CD4-positive, alpha-beta T cell treated with Interferon gamma for 1 hour (primary cell): ENCODE measurements at regions not wholly inside any gene's neighbourhood (a gene's known extent, or its start where the extent isn't known, plus 50 kb on each side); places are given as distances from the start of the nearest gene placed in this dataset.
"Not testable (repeated sequence)": the region's sequence is repeated elsewhere in the genome, so short reads cannot be mapped to it uniquely, and the experiment has no call there.

Experiments
- DNase-seq: peaks from one replicate; pipeline ENCODE4 v3.0.0-alpha.2; 2020

DNA sequence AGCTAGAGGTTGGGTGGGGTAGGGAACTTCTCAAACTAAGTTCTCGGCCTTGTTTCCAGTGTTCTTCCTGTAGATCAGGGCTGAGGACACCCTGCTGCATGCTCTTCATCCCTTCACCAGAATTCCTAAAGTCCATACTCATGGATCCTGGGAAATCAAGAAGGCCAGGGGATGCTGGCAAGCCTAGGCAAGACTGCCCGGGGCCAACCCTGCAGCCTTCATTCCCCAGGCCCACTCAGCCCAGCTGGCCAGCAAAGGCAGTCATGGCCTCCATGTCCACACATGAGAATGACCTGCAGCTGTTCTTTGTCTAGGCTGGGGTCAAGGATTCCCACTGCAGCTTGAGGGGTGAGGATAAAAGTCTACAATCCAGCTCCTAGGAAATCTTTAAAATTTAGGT is 109.3 kb upstream of the ETV6 start:
- no peak for DNase-seq

DNA sequence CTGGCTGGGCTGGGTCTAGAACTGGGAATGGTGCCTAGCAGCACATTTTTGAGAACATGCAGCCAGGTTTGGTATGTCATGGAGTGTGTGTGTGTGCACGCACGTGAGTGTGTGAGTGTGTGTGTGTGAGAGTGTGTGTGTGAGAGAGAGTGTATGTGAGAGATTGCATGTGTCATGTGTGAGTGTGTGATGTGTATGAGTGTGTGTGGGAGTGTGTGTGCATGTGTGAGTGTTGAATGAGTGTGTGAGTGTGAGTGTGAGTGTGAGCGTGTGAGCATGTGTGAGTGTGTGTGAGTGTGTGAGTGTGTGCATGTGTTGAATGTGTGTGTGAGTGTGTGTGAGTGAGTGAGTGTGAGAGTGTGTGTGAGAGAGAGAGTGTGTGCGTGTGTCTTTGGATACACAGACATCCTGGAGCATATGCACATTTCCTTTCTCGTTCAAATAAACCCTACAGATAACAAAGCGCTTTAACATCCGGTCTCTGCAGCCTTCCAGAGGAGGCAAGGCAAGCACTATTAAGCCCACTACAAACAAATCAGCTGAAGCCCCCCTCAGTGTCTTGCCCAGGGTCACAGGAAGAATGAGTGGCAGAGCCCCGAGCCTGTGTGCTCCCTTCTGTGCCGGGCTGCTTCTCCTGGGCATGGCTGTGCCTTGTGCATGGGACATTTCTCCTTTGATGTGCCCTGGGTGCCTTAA is 108.7 kb upstream of the ETV6 start:
- DNase-seq, result no peak

DNA sequence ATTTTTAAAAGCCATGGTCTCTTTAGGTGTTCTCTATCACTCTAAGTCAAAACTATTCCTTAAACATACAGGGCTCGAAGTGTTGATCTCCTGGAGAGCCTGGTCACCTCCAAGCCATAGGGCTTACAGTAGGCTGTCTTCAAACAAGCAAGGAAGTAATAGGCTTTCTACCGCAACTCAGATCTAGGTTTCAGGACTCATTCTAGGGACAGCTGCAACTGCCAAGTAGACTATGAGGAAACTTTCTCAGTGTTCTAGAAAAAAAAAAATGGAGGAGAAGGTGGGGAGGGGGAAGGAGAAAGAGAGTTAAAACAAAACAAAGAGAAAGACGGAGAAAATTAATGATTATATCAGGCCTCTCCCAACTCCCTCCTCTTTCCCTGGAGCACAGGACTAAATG is 106.9 kb upstream of the ETV6 start:
- no peak for DNase-seq

DNA sequence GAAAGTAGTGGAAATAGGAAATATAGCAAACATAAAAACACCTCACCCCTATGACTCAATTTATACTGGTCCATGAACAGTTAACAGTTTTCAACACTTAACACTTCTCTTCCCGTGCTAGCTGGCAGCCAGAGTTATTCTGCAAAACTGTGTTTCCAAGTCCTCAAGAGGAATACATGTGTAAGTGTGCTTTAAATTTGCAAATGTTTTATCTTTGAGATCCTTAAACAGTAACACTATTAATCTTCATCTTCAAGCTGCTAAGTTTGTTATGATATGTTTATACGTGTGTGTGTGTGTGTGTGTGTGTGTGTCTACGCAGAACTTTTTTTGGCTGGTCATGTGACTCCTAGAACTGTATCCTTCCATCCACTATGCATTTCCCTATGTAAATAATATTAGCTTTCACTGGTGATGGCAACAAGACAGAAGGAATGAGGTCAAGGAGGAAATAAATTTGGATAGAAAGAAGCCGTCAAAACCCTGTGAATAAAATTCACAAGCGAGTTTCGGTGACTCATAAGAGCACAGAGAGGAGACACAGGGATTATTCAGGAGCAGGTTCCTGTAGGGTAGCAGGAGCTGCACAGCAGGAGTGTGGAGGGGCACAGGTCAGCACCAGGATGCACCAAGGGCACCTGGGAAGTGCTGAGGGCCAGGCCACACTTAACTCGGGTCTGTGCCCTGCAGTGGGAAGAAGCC is 105.9 kb upstream of the ETV6 start:
- no peak for DNase-seq

DNA sequence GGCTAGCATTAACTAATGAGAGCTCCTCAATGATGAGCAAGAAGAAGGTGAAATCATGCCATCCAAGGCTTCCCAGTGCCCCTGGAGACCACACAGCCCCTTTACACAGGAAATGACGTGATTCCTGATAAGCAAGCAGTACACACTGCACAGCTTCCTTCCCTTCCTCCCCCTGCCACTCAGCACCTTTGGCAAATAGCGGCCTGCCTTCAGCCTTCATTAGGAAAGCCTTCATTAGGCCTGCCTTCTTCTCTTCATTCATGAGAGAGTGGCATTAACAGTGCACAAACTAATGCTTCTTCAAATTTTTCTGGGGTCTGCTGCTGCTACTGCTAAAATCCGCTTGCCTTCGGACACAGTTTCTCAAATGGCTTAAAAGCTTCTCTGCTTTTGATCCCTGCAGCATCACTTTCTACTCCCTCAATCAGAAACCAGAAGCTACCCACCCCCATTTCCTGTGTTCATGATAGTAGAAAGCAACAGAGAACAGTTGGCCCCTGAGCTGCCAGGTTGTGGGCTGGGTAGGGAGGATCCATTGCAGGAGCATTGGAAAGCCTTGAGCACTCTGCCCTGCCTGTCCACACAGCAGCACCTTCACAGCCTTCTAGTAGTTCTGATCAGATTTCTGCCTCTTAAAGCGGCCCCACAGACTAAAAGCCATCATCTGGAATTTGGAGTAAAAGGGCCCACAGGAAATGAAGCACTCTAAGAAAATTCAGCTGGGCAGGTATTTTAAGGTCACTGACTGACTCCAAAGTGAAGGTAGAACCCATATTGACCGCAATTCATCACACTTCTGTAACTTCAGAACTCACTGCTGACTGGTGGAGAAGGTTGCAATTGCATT is 103.8 kb upstream of the ETV6 start:
- DNase-seq, result peak; percentile 54

DNA sequence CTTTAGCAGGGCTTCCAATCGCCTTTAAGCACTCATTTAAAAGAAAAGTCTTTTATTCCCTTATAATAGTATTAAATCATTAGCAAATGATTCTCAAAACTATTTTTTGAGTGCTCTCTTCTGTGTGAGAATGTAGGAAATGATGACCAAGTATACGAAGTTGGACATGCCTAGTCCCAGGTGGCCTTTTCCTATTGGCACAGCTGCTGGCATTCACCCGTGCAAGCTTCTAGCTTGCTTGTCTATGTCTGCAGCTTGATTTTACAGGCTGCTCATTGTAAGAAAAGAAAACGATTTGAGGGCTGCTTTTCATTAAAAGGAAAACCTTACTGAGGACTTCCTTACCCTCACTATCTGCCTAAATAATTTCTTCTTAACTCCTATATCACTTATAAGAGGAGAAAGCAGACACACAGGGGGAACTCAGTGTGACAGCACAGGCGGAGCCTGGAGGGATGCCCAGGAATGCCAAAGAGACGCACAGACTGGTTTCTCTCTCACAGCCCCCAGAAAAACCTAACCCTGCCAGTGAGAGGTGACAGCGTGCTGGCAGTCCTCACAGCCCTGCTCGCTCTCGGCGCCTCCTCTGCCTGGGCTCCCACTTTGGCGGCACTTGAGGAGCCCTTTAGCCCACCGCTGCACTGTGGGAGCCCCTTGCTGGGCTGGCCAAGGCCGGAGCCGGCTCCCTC is 102.7 kb upstream of the ETV6 start:
- not testable (repeated sequence) for DNase-seq

DNA sequence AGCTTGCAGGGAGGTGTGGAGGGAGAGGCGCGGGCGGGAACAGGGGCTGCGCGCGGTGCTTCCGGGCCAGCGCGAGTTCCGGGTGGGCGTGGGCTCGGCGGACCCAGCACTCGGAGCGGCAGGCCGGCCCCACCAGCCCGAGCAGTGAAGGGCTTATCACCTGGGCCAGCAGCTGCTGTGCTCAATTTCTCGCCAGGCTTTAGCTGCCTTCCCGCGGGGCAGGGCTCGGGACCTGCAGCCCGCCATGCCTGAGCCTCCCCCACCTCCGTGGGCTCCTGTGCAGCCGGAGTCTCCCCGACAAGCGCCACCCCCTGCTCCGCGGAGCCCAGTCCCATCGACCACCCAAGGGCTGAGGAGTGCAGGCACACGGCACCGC is 102.2 kb upstream of the ETV6 start:
- DNase-seq, result not testable (repeated sequence)

DNA sequence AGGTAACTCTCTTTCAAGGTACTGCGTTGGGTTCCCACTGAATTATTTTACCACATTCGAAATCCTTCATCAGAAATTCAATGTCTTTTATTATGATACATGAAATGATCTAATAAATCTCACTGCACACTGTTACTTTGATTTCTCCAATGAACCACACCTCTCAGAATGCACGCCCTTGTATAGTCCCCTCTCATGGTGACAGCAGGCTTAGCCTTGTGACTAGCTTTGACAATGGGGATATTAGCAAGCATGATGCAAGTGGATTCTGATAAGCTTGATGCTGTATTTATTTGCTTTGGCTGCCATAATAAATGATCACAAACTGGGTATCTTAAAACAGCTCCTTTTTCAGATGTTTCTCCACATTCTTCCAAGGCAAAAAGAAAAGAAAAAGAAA is 100.4 kb upstream of the ETV6 start:
- DNase-seq, result no peak

DNA sequence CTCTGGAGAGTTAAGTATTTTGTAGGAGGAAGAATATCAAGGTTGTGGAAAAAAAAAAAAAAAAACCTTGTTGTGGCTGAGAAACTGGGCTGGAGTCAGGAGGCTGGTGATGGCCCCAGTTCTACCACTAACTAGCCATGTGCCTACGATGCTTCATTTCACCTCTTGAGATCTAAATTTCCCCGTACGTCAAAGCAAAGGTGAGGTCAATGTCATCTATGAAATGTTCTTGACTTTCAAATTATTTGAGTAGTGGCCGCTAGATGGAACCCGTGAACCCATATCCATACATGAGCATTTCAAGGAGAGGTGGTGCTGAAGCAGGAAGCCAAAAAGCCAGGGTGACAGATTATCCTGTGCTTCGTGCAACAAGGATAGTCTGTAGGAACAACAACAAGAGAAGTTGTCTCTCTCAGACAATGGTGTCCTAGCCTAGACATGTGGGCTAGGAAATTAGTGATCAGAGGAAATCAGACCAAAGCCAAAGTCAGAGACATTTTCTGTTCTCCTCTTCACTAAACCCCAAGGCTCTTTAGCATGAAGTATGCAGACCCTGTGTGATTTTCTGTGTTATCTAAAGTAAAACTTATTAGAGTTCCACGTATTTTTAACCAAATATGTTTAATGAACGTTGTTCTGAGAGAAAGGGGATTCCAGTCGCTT is 95.5 kb upstream of the ETV6 start:
- DNase-seq, result peak; percentile 19

DNA sequence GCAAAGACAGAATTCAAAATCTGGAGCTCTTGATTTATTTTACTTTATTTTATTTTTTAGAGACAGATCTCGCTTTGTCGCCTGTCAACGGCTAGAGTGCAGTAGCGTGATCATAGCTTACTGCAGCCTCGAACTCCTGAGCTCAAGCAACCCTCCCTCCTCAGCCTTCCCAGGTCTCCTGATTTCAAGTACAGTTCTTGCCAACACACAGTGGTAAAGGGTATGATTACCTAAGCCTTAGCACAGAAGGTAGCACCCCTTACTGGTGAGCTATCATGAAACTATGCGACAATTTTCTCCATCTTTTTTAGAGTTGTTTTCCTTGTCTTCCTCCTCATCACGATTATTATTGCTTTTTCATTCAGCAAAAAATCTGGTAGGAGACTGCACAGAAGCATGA is 94.3 kb upstream of the ETV6 start:
- no peak for DNase-seq

DNA sequence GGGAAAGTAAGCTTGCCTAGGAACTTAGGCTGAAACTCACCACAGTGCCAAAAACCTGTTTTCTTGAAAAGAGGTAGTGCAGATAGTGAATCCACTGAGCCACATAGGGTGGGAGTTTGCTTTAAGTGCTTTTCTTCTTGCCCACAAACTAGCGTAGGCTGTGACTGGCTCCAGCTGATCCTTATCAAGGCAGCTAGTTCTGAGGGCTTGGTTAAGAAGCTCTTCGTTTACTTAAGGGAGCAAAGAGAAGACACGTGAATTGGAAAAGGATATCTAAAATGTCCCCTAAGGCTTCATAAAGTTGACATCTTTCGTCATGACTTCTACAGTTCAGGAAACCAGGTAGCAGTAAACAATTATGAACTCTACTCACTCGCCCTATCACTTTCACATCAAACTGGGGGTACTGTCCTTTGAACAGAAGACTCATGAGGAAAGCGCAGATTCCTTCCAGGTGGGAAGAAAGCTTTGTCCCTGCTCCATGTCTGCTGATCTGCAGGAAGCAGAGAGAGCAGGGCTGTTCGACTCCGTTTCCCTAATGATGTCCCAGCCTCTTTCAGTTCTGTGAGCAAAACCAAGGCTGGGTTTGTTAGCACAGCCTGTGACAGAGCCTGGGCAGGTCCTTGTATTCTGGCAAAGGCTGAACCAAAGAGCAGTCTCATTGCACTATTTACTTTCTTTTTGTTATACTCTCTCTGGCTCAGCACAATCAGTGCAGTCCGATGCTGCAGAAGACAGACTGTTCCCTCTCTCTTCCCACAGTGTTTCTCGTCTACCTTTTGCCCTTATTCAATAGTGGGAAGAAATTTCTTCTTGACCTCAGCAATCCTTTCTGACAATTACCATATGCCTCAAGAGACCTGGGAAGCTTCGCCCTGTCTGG is 93.5 kb upstream of the ETV6 start:
- peak; percentile 8 for DNase-seq

DNA sequence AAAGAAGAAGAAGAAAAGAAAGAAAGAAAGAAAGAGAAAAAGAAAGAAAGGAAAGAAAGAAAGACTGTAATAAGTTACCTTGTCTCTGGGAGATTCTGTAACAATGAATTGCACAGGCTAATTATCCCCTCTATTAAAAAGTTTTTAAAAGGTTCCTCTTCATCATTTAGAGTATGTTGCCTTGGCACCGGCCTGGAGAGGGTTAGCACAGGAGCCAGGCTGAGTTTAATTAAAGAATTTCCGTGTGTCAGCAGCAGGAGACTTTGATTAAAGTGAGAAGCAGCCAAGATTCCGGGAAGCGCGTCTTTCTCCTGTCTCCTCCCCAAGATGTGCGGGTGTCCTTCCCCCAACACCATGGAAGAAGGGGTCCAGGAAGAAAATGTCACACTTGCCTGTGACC is 92.8 kb upstream of the ETV6 start:
- no peak for DNase-seq

DNA sequence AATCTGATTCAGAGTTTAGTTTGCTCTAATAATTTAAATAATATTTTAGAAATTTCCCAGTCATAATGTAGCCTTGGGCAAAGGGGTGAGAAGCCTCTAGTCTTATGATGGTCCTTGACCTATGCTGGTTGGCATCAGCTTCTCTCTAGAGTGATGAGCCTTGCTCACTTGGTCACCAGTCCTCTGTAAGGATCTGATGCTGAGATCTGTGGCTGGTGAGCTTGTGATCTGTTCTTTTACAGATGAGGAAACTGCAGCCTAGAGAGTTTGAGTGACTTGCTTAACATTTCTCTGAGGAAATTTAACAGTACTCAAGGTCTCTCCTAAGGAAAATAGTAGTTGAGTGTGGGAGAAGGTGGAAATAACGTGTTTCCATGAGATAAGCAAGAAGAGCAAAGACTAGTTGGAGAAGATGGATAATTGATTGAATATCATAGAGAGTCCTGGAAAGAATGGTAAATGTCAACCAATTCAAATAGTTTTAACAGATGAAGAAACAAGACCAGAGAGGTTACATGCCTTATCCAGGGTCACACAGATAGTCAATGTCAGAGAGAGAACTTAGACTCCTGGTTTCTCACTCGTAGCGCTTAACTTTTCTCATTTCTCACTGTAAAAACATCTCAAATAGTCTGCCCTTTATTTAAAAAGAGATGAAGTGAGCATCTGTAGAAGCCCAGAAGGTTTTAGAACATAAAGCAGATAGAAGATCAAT is 89.7 kb upstream of the ETV6 start:
- no peak for DNase-seq

DNA sequence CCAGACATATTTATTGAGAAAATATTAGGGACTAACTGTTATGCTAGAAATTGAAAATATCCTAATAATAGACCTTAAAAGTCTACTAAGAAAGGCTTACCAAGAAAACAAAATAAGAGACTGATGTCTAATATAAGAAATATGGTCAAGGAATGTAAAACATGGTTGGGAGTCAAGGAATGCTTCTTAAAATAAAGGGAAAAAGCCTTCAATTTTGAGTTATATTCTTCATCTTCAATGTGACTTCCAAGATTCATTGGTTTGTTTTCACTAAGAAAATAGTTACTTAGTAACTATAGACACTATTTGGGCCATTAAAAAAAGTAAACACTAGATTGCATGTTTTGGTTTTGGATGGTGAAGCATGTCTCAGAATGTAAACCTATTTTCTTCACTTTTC is 88.1 kb upstream of the ETV6 start:
- DNase-seq, result no peak

DNA sequence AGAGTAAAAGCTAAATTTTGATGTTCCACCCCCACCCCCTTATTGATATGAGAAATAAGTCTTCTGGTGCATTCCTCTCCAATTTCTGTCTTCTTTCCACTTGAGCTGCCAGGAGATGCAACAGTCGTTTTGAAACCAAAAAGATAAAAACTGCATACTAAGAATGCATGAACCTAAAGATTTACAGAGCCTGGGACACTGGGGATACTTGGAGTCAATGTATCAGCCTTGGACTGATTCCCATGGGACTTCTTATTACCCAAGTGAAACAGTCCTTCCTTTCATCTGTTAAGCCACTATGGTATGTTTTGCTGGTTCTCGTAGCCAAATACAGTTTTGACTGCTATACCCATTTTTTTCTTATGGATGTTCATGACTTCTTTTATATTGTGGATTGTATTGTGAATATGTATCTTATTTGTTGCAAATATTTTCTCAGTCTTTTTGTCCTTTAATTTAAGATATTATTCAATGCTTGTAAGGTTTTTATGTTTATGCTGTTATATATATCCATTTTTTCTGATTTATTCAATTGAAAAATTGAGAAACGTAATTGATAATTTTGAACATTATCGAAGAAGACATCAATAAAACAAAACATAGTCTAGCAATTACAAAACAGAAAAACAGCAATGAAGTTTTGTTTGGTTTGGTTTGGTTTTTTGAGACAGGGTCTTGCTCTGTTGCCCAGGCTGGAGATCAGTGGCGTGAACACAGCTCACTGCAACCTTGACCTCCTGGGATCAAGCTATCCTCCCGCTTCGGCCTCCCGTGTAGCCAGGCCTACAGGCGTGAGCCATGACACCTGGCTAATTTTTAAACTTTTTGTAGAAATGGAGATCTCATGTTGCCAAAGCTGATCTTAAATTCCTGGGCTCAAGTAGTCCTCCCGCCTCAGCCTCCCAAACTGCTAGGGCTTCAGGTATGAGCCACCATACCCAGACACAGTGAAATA is 85.4 kb upstream of the ETV6 start:
- no peak for DNase-seq

DNA sequence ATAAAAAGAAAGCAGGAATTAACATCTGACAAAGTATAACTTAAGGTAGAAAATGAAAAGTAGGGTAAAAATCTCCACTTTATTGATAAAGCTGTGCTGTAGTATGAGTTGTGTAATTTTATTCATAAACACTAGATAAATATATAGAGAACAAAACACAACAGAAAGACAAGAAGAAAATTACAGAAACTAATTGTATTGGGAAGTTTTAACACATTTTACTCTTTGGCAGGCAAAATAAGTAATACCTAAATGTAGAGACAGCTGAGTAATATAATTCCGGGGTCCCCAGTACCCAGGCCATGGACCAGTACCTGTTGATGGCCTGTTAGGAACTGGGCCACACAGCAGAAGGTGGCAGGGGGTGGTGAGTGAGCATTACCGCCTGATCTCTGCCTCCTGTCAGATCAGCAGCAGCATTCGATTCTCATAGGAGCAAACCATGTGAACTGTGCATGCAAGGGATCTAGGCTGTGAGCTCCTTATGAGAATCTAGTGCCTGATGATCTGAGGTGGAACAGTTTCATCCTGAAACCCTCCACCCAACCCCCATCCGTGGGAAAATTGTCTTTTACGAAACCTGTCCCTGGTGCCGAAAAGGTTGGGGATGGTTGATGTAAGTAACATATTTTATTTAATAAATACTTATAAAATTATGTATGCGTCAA is 84.4 kb upstream of the ETV6 start:
- no peak for DNase-seq

DNA sequence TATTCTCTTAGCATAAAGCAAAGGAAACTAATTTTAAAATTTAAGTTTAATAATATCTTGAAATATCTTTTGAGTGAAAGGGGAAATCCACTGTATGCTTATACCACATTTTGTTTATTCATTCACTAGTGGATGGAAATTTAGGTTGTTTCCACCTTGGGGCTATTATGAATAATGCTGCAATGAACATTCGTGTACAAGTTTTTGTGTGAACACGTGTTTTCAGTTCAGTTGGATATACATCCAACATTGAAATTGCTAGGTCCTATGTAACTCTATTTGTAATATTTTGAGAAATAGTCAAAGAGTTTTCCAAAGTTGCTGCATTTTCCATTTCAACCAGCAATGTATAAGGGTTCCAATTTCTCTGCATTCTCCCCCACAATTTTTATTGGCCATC is 83.7 kb upstream of the ETV6 start:
- DNase-seq, result no peak

DNA sequence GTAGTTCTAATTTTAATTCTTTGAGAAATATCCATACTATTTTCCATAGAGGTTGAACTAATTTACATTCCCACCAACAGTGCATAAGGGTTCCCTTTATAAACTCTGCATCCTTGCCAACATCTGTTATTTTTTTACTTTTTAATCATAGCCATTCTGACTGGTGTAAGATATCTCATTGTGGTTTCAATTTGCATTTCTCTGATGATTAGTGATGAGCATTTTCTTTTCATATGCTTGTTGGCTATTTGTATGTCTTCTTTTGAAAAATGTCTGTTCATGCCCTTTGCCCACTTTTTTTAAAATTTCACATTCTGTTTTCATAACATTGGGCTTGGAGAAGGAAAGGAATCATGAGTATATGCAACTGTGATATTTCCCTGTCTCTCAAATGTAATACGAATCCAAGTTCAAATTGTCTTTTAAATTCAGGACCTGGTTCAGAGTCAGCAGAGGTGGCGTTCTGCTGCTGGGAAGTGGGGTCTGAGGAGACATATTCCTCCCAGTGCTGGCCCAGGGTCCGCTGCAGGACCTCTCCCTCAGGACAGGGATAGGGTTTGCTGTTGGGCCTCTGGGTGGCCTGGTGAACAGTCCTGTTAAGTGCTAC is 81.2 kb upstream of the ETV6 start:
- DNase-seq, result no peak
